Breast epithelium (tissue), 3 donors: ENCODE measurements at regions not wholly inside any gene's neighbourhood (a gene's known extent, or its start where the extent isn't known, plus 50 kb on each side); places are given as distances from the start of the nearest gene placed in this dataset.

Experiments
- CTCF ChIP-seq, 3 donors: fragments of 450-650 bp; IDR thresholded peaks; one replicate each; pipeline ENCODE4 v1.5.1; 2016 to 2017; ENCODE audit warnings: antibody characterized with exemption in 3 of 3, mild to moderate bottlenecking in 3 of 3, moderate library complexity in 3 of 3
- POLR2A ChIP-seq: fragments of 450-650 bp; IDR thresholded peaks from one replicate; pipeline ENCODE4 v1.6.1; 2016; ENCODE audit warnings: antibody characterized with exemption, mild to moderate bottlenecking, moderate library complexity
- POLR2AphosphoS5 ChIP-seq, 3 donors: sonication (generic); formaldehyde crosslinking; IDR thresholded peaks; one replicate each; pipeline ENCODE4 v1.6.1; 2017; ENCODE audit warnings: antibody characterized with exemption in 3 of 3

DNA sequence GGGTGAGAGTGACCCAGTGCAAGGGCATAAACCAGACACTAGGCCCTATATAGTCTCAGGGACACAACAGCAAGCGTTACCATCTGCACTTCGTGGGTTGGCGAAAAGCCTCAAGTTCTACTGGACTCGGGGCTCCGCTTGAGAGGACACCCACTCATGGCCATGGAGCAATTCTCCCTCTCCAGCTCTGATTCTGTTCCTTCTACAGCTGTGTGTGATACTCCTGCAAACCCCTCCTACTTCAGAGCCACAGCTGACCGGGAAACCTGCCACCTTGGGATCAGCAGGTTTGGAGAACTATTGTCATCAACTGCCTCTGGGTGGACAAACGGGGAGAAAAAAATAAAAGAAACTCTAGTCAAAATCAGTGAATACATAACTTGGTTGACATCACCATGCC is 306.9 kb downstream of the FGFR2 start:
- TF ChIP-seq CTCF (IDR thresholded peaks at IDR 0.05) = no peak
- no peak for TF ChIP-seq POLR2A
- TF ChIP-seq POLR2AphosphoS5 (IDR thresholded peaks at IDR 0.05) = no peak
